Forelimb muscle (tissue), 1 donor: ENCODE measurements at regions not wholly inside any gene's neighbourhood (a gene's known extent, or its start where the extent isn't known, plus 50 kb on each side); places are given as distances from the start of the nearest gene placed in this dataset.

ENCODE experiments used
- DNase-seq: peaks from one replicate; pipeline ENCODE4 v3.0.0-alpha.2; 2013; ENCODE audit warnings: low read depth

- DNase-seq, result no peak
These were observed 72.3 kb upstream of the BOC start for GRCh38 chr3:113138839-113139743.

GRCh38 chr3:113140876-113141275 is 70.5 kb upstream of the BOC start:
- DNase-seq, result no peak

DNA sequence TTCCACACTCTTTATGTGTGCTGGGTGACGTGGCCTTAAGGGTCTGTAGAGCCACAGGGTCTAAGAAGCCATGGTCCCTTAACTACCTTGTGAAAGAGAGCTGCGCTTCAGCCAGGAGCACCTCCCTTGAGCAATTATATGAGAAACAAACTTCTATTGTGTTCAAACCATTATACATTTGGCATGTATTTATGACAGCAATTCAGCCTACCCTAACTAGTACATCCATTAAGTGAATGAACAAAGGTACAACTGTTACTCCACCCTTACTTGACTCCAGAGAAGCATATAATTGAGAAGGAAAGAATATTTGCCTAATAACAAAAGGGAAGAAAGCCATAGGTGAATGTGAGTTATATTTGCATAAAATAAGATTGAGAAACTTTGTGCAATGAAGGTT is 69.8 kb upstream of the BOC start:
- DNase-seq, result no peak

DNA sequence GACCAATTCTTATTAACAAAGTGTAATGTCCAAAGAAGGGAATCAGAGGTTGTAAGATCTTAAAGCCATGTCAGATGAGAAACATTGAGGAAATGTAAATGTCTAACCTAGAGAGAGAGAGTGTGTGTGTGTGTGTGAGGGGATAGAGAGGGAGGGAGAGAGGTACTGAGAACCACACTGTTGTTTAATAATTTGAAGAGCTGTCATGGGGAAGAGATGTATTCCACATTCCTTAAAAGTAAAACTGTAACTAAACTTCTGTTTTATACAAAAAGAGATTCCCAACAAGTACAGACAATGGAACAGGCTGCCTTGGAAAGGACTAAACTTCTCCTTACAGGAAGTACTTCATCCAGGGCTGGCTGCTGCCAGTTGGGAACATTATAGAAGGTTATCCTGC is 68.9 kb upstream of the BOC start:
- no peak for DNase-seq

GRCh38 chr3:113143353-113143752 is 68.0 kb upstream of the BOC start:
- DNase-seq, result no peak

GRCh38 chr3:113147681-113148261 is 63.6 kb upstream of the BOC start:
- peak; percentile 91 for DNase-seq

GRCh38 chr3:113148284-113148683 is 63.1 kb upstream of the BOC start:
- no peak for DNase-seq

DNA sequence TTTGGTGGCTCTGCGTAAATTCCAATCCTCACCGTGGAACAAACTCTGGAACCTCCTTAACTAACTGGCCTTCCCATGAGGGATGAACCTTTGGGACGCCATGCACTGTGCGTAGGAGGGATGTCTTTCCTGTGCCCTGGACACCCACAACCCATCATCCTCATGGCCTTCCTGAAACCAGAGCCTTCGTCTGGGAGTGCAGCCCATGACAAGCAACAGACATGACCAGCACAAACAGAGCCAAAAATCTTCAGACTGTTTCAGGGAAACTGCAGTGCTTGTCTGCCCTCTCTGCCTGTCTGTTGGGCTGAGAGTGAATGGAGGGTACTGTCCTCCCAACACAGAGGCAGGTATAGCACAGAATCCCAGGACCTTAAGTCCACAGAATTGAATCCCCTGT is 61.1 kb upstream of the BOC start:
- DNase-seq, result no peak

- no peak for DNase-seq
These were observed 59.8 kb upstream of the BOC start for GRCh38 chr3:113151461-113152031.

DNA sequence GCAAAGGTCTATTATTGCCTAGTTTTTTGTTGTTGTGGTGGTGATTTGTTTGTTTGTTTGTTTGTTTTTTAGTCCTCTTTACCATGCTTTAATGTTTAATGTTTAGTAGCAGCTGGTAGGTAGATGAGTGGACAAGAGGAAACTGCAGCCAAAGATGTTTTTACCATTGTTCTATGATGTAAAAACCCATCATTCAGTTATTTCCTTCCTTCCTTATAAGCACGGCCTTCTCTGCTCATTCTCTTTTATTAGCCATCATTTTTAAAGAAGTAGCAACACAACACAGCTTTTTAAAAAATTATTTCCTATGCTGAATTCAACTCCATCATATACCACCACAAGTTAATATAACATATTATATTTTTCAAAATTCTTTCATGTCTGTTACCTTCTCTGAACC is 58.5 kb upstream of the BOC start:
- no peak for DNase-seq

DNA sequence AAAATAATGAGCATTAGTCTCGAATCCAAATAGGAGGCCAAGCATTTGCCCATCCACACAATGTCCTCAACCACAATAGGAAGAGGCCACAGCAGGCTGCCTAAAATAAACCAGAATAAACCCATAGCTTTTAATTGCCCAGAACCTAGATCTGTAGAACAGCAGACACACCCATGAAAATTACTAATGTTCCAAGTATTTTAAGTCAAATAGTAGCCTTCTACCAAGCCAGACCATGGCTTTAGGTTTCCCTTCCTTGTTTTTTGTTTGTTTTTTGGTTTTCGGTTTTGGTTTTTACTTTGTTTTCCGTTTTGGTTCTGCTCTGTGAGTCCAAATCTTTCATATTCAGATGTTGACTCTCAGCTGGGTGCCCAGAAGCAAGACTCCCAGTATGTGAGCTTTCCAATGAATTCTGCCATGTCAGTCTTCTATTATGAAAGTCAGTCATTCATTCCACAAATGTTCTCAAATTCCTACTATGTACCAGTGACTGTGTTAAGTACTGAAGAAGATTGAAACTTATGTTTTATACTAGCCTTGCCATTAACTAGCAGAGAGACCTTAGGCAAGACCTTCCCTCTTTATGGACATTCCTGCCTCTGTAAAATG is 57.8 kb upstream of the BOC start:
- DNase-seq, result no peak

DNA sequence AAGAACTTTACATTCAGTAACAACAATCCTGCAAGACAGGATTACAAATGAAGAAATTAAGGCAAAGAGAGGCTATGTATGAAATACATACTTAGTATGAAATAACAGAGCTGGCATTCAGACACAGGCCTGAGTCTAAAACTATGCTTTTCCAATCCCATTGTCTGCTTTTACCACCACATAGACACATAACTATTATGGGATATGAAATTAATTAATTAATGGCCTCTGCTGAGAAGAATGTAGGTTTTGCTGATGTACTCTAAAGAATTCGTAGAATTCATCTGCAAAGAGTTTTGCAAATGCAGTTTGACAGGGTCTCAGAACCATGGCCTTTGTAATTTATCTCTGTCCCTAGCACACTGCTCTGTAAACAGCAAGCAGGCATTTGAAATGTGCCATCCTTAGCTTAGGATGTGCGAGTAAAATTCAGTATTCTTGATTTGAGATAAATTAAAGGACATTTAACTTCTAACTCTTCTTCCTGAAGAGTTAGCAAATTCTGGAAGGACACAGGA is 54.5 kb upstream of the BOC start:
- no peak for DNase-seq

GRCh38 chr3:113157408-113158030 is 53.8 kb upstream of the BOC start:
- DNase-seq, result no peak

GRCh38 chr3:113158171-113158570 is 53.2 kb upstream of the BOC start:
- no peak for DNase-seq
